Skeletal muscle satellite cell (primary cell): ENCODE measurements at regions not wholly inside any gene's neighbourhood (a gene's known extent, or its start where the extent isn't known, plus 50 kb on each side); places are given as distances from the start of the nearest gene placed in this dataset.
"Not testable (repeated sequence)": the region's sequence is repeated elsewhere in the genome, so short reads cannot be mapped to it uniquely, and the experiment has no call there.

Source experiments
- H3K27me3 ChIP-seq: 2 replicates; pipeline ENCODE4 v1.7.0; 2013; ENCODE audit warnings: low read length; ENCODE audit not compliant: control insufficient read depth, insufficient read depth
- H3K36me3 ChIP-seq: 2 replicates; pipeline ENCODE4 v1.7.0; 2013; ENCODE audit warnings: mild to moderate bottlenecking, control low read depth, low read length; ENCODE audit not compliant: insufficient read depth
- H3K4me1 ChIP-seq: 2 replicates; pipeline ENCODE4 v1.7.0; 2013; ENCODE audit warnings: low read length; ENCODE audit not compliant: control insufficient read depth, insufficient read depth
- H3K4me2 ChIP-seq: 2 replicates; pipeline ENCODE4 v1.7.0; 2013; ENCODE audit warnings: mild to moderate bottlenecking, low read length
- H3K4me3 ChIP-seq: 2 replicates; pipeline ENCODE4 v1.7.0; 2013; ENCODE audit warnings: low read length
- H3K9ac ChIP-seq: 2 replicates; pipeline ENCODE4 v1.7.0; 2013; ENCODE audit warnings: mild to moderate bottlenecking, low read depth, low read length, moderate library complexity
- H3K9me3 ChIP-seq: replicated peaks from 2 replicates; pipeline ENCODE4 v1.7.0; 2013; ENCODE audit warnings: mild to moderate bottlenecking, control low read depth, low read length

- no peak overlapping the region for H3K4me3 ChIP-seq
- H3K9me3 ChIP-seq: no peaks in the 10 kb centered on the region
- H3K36me3 ChIP-seq: no peaks in the 10 kb centered on the region
- no peaks in the 10 kb centered on the region for H3K27me3 ChIP-seq
- H3K9ac ChIP-seq: no peak overlapping the region
- no peaks in the 10 kb centered on the region for H3K4me1 ChIP-seq
- H3K4me2 ChIP-seq: no peak overlapping the region
These were observed 977.1 kb downstream of the AACS start for GRCh38 chr12:126042286-126042685.

DNA sequence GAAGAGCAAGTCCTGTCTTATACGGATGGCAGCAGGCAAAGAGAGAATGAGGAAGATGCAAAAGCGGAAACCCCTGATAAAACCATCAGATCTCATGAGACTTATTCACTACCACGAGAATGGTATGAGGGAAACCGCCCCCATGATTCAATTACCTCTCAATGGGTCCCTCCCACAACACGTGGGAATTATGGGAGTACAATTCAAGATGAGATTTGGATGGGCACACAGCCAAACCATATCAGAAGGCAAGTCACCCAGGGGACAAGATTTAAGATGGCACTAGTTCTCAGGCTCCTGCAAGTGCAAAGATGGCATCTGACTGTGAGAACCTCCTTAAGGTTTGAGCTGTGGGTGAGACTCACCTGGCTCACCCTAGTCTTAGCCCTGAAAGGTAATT lies 984.3 kb downstream of the AACS start:
- not testable (repeated sequence) for H3K27me3 ChIP-seq, H3K4me2 ChIP-seq, H3K4me3 ChIP-seq, H3K9ac ChIP-seq, H3K9me3 ChIP-seq, H3K36me3 ChIP-seq, H3K4me1 ChIP-seq

- no peak overlapping the region for H3K4me2 ChIP-seq
- no peak overlapping the region for H3K4me3 ChIP-seq
- H3K9ac ChIP-seq: no peak overlapping the region
- H3K36me3 ChIP-seq: no peaks in the 10 kb centered on the region
- H3K9me3 ChIP-seq: no peaks in the 10 kb centered on the region
- H3K27me3 ChIP-seq: no peaks in the 10 kb centered on the region
- H3K4me1 ChIP-seq: peaks cover 15% of the 10 kb centered on the region
These were observed 986.4 kb downstream of the AACS start for GRCh38 chr12:126051611-126052107.

DNA sequence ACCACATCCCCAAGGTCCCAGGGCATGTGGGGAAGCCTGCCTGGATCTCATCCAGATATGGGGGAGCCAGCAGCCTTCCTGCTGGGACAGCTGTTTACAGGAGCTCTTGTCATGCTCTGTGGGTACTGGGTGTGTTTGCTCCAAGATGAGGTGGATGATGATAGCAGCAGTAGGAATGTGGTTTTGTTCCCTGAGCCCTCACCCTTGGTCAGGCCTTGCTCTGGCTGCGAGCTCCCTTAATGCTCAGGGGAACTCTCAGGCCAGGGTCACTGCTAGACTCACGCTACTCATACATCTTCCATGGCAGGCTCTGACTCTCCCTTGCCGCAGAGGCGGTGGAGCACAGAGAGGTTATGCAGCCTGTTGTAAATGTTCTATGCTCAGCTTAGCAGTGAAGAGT lies 990.3 kb downstream of the AACS start:
- H3K4me1 ChIP-seq: peaks cover 15% of the 10 kb centered on the region
- no peaks in the 10 kb centered on the region for H3K27me3 ChIP-seq
- H3K36me3 ChIP-seq: no peaks in the 10 kb centered on the region
- no peak overlapping the region for H3K4me3 ChIP-seq
- no peak overlapping the region for H3K4me2 ChIP-seq
- no peaks in the 10 kb centered on the region for H3K9me3 ChIP-seq
- no peak overlapping the region for H3K9ac ChIP-seq

GRCh38 chr12:126061777-126062176 lies 996.5 kb downstream of the AACS start:
- no peaks in the 10 kb centered on the region for H3K4me1 ChIP-seq
- no peak overlapping the region for H3K4me3 ChIP-seq
- H3K9ac ChIP-seq: no peak overlapping the region
- no peak overlapping the region for H3K4me2 ChIP-seq
- no peaks in the 10 kb centered on the region for H3K27me3 ChIP-seq
- no peaks in the 10 kb centered on the region for H3K9me3 ChIP-seq
- H3K36me3 ChIP-seq: no peaks in the 10 kb centered on the region

GRCh38 chr12:126064028-126064427 lies 998.8 kb downstream of the AACS start:
- Histone ChIP-seq H3K9me3 (no peaks in the 10 kb centered on the region), H3K9ac (no peak overlapping the region), H3K4me3 (no peak overlapping the region), H3K36me3 (no peaks in the 10 kb centered on the region), H3K4me2 (no peak overlapping the region), H3K4me1 (no peaks in the 10 kb centered on the region), H3K27me3 (no peaks in the 10 kb centered on the region)

DNA sequence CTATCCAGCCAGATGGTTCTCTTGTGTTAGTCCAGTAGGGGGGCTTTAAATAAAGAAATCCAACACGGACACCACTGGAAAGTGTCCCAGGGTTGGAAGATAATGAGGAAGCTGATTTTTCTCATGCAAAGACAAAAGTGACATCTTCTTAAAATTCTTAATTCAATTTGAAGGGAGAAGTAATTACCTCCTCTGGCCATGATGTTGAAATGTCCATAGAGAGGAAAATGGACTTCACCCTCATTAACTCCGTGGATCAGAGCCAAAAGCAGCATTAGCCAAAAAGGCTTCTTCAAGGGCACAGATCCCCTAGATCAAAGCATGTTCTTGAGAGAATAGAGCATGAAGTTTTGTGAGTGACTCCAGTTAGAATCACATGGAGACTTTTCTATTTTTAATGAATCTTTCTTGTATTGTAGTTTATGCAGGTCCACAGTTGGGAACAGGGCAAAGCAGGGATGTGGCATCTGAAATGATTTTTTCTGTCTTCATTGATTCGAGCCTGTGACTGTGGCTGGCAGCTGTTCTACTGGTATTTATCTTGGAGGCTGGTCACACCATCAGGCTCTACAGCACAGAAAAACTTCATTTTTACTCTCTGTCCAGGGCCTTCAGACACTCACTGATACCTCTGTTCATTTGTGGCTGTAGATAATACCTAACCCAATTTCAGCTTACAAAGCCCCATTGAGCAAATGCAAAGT lies 1002.5 kb downstream of the AACS start:
- H3K36me3 ChIP-seq: no peaks in the 10 kb centered on the region
- H3K9ac ChIP-seq: no peak overlapping the region
- no peak overlapping the region for H3K4me3 ChIP-seq
- H3K27me3 ChIP-seq: no peaks in the 10 kb centered on the region
- no peak overlapping the region for H3K4me2 ChIP-seq
- H3K4me1 ChIP-seq: no peaks in the 10 kb centered on the region
- peaks cover 15% of the 10 kb centered on the region for H3K9me3 ChIP-seq

DNA sequence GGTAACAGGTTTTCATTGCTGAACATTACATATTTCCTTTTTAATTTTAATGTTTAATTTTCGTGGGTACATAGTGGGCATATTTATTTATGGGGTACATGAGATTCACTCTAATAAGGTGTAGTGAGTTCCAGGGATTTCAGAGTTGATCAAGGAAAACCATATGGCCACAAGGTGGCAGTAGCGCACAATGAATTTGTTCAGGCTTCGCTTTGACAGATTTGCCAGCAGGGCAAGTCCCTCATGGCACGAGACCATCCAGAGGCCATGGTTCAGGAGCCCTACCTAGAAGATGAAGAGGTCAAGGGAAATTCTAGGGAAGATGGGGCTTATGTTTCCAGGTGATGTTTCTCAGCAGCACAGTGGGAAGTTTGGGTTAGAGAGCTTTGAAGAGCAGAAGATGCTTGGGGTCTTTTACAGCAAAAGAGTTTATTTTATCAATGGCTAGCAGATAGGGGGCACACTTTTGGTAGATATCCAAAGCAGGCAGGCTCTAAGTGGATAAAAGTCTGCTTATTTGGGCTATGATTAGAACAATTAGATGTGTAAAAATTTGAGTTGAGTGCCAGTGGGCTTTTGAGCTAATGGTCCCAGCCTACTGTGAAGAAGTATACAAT lies 1004.4 kb downstream of the AACS start:
- Histone ChIP-seq H3K9ac (no peak overlapping the region), H3K36me3 (no peaks in the 10 kb centered on the region), H3K4me2 (no peak overlapping the region), H3K9me3 (peaks cover 15% of the 10 kb centered on the region), H3K27me3 (no peaks in the 10 kb centered on the region), H3K4me3 (no peak overlapping the region), H3K4me1 (no peaks in the 10 kb centered on the region)

DNA sequence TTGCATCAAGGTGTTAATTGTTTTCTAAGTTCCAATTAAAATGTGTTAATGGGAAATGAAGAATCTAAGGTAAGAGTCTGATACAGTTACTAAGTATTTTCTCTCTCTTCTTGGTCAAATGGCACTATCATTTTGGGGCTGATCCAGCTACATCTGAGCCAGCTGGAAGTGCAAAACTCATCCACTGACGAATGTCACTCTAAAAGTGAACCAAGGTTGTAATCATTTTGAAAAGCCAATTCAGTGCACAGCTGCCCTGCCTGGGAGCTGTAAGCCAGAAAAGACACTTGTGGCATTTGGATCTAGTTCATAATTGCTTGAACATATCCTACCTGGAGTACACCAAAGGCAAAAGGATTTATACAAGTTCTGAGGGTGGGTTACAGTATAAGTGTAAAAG lies 1011.3 kb downstream of the AACS start:
- Histone ChIP-seq H3K36me3 (no peaks in the 10 kb centered on the region), H3K4me3 (no peak overlapping the region), H3K9ac (no peak overlapping the region), H3K4me1 (no peaks in the 10 kb centered on the region), H3K27me3 (no peaks in the 10 kb centered on the region), H3K4me2 (no peak overlapping the region), H3K9me3 (no peaks in the 10 kb centered on the region)

DNA sequence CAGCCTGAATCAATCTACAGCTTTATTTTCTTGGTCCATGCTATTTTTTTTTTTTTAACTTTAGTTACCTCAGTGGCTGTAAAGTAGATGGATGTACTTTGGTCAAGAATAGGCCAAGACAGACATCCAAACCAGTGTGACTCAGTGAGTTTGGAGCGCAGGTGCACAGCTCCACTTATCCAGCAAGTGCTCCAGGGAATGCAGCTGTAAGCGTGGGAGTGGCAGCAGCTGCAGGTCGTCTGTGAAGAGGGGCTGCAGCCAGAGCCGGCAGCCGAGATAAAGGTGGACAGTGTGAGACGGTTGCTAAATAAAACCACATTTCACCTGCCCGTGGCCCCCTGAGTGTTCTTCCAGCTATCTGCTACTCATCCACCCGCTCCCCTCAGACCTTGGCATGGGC lies 1018.7 kb downstream of the AACS start:
- Histone ChIP-seq H3K4me2 (no peak overlapping the region), H3K4me3 (no peak overlapping the region), H3K9ac (no peak overlapping the region), H3K9me3 (no peaks in the 10 kb centered on the region), H3K4me1 (no peaks in the 10 kb centered on the region), H3K27me3 (no peaks in the 10 kb centered on the region), H3K36me3 (no peaks in the 10 kb centered on the region)

GRCh38 chr12:126084480-126084879 lies 1019.2 kb downstream of the AACS start:
- H3K9ac ChIP-seq: no peak overlapping the region
- no peaks in the 10 kb centered on the region for H3K36me3 ChIP-seq
- no peak overlapping the region for H3K4me2 ChIP-seq
- H3K4me1 ChIP-seq: no peaks in the 10 kb centered on the region
- H3K4me3 ChIP-seq: no peak overlapping the region
- no peaks in the 10 kb centered on the region for H3K27me3 ChIP-seq
- H3K9me3 ChIP-seq: no peaks in the 10 kb centered on the region

DNA sequence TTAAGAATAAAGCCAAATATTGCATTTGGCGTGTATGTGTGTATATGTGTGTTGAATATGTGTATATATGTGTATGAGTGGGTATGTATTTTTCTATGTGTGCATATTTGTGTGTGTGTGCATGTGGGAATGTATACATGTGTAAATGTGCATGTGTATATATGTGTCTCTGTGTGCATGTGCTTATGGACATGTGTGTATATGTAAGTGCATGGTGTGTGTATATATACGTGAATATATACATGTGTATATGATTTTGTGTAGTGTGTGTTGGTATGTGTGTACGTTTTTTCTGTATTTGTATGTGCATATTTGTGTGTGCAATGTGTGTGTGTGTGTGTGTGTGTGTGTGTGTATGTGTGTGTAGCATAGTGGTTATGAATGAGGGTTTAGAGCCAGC lies 1021.0 kb downstream of the AACS start:
- H3K9ac ChIP-seq: no peak overlapping the region
- H3K9me3 ChIP-seq: no peaks in the 10 kb centered on the region
- H3K36me3 ChIP-seq: no peaks in the 10 kb centered on the region
- H3K4me2 ChIP-seq: no peak overlapping the region
- H3K4me3 ChIP-seq: no peak overlapping the region
- no peaks in the 10 kb centered on the region for H3K4me1 ChIP-seq
- no peaks in the 10 kb centered on the region for H3K27me3 ChIP-seq
